PFSK-1 (cell line): ENCODE measurements at regions not wholly inside any gene's neighbourhood (a gene's known extent, or its start where the extent isn't known, plus 50 kb on each side); places are given as distances from the start of the nearest gene placed in this dataset.

ENCODE experiments used
- FOXP2 ChIP-seq: optimal IDR thresholded peaks from 2 replicates; pipeline ENCODE3; 2011; ENCODE audit warnings: borderline replicate concordance, control low read depth, inconsistent platforms; ENCODE audit not compliant: insufficient read depth; ENCODE audit errors: extremely low read length, extremely low read depth
- POLR2AphosphoS5 ChIP-seq: IDR thresholded peaks from 2 replicates; pipeline ENCODE4 v1.6.1; 2012; ENCODE audit warnings: low read depth, mild to moderate bottlenecking, control low read depth, low read length, moderate library complexity
- REST ChIP-seq, 2 experiments: IDR thresholded peaks; 2 replicates each; pipeline versions ENCODE4 v1.6.1 to v1.8.0; 2011 to 2012; ENCODE audit warnings: low read depth in 2 of 2, low read length in 2 of 2, control low read depth in 1 of 2, inconsistent platforms in 1 of 2, mild to moderate bottlenecking in 1 of 2, moderate library complexity in 1 of 2; ENCODE audit not compliant: insufficient read depth in 1 of 2
- SIN3A ChIP-seq: IDR thresholded peaks from 2 replicates; pipeline ENCODE4 v1.6.1; 2012; ENCODE audit warnings: mild to moderate bottlenecking, low read length, moderate library complexity, borderline replicate concordance; ENCODE audit not compliant: insufficient read depth
- TAF1 ChIP-seq: IDR thresholded peaks from 2 replicates; pipeline ENCODE4 v1.6.1; 2012; ENCODE audit warnings: low read length, control low read depth, borderline replicate concordance; ENCODE audit not compliant: insufficient read depth

DNA sequence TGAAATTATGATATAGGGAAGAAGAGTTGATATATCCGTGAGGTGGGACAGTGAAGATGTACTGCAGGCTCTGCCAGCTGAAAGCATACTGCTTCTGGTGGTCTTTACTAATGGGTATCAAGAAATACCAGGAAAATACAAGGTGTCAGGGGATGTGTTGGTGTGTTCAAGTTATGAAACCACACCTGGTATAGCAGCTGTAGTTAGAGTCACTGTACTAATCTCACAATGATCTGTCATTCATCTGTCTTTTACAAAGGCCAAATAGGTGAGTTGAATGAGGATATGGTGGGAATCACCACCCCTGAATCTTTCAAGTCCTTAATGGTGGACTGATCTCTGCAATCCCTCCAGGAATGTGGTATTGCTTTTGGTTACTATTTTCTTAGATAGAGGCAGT lies 152.7 kb downstream of the NFKBIZ start:
- TF ChIP-seq POLR2AphosphoS5 (no peak), SIN3A (no peak), FOXP2 (no peak), REST (IDR thresholded peaks at IDR 0.05; ENCODE audit: insufficient read depth in 1 of 2, low read depth in 2 of 2, low read length in 2 of 2) (no peak), TAF1 (no peak)

DNA sequence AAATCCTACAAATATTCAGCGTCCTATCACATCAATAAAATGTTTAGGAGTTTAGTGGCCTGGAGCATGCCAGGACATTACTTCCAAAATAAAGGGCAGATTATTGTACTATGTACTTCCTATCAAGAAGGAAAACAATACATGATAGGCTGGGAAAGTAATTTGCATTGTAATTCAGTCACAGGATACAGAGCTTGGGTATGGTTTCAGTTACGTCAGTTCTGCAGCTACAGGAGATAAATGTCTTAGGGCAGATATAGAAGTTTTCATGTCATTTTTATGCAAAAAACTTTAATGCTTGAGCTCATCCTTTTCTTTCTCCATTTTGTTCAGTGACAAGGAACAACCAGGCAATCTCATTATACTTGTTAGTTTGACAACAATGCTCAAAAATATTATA lies 155.2 kb downstream of the NFKBIZ start:
- TF ChIP-seq FOXP2 (no peak), SIN3A (no peak), POLR2AphosphoS5 (no peak)

DNA sequence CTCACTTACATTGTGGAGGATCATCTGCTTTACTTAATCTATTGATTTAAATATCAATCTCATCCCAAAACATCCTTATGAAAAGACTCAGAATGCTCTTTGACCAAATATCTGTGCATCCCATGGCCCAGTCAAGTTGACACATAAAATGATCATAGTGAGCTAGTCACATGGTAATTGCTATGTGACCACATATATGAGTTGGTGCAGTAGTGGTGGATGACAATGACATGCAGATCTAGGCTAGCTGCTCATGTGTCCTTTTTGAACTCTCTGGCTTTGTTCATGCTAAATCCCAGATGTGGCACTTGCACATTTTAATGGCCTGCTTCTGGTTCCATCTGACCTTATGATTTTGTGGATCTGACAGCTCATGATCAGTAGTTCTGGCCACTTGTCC lies 156.2 kb downstream of the NFKBIZ start:
- TF ChIP-seq FOXP2 (no peak), SIN3A (no peak), REST (IDR thresholded peaks at IDR 0.05; ENCODE audit: insufficient read depth in 1 of 2, low read depth in 2 of 2, low read length in 2 of 2) (no peak), TAF1 (no peak), POLR2AphosphoS5 (no peak)

GRCh38 chr3:102006812-102007485 lies 157.6 kb downstream of the NFKBIZ start:
- TF ChIP-seq REST (IDR thresholded peaks at IDR 0.05; ENCODE audit: insufficient read depth in 1 of 2, low read depth in 2 of 2, low read length in 2 of 2) (no peak), SIN3A (no peak), FOXP2 (no peak), POLR2AphosphoS5 (no peak), TAF1 (no peak)

DNA sequence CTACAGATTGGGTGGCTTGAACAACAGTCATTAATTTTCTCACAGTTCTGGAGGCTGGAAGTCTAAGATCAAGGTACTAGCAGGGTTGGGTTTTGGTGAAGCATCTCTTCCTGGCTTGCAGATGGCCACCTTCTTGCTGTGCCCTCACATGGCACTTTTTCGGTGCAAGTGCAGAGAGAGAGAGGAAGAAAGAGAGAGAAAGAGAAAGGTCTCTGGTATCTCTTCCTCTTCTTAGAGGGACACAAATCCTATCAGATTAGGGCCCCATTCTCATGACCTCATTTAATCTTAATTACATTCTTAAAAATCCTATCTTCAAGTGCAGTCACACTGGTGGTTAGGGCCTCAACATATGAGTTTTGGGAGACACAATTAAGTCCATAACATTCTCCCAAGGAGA lies 167.1 kb downstream of the NFKBIZ start:
- TF ChIP-seq FOXP2 (no peak), TAF1 (no peak), SIN3A (no peak), POLR2AphosphoS5 (no peak), REST (IDR thresholded peaks at IDR 0.05; ENCODE audit: insufficient read depth in 1 of 2, low read depth in 2 of 2, low read length in 2 of 2) (no peak)
